ENCODE measurements at regions not wholly inside any gene's neighbourhood (a gene's known extent, or its start where the extent isn't known, plus 50 kb on each side); places are given as distances from the start of the nearest gene placed in this dataset.
A peak's percentile ranks its signal among the peaks of the same experiment; 100 is the strongest.

DNA sequence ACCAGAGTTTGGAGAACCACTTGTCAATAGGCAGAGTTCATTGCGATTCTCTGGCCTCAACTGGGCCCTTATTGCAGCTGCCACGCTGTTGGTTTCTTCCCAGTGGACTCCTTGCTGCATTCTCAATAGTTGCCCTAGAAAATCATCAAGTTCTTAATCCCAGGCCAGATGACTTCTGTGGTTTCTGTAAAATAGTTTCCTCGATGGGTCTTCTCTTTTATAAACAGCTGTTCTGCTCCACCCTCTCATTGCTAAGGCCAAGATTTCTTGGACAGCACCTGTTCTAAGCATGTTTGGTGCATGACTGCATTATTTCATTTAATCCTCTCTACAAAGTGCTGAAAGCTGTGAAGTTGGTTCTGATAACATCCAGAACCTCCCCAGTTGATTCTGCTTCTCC, 131.0 kb downstream of the BCL2L11 start:
- no peak overlapping the region for H3K56ac ChIP-seq (ENCODE audit: insufficient read length, low read depth, low read length)
- H3K23ac ChIP-seq (ENCODE audit: insufficient read length, low read depth, low read length) = no peak overlapping the region
- no peak overlapping the region for H2AK5ac ChIP-seq (ENCODE audit: insufficient read length, low read length)
- no peak overlapping the region for H3K4me3 Mint-ChIP-seq
- H3K4me1 ChIP-seq (ENCODE audit: insufficient read depth, low read length) = no peaks in the 10 kb centered on the region
- no peak overlapping the region for H3K9ac ChIP-seq (ENCODE audit: extremely low read depth, insufficient read length, low read length)
- H3K27me3 Mint-ChIP-seq (ENCODE audit: low read depth) = no peaks in the 10 kb centered on the region
- TF ChIP-seq, protein P1, sequence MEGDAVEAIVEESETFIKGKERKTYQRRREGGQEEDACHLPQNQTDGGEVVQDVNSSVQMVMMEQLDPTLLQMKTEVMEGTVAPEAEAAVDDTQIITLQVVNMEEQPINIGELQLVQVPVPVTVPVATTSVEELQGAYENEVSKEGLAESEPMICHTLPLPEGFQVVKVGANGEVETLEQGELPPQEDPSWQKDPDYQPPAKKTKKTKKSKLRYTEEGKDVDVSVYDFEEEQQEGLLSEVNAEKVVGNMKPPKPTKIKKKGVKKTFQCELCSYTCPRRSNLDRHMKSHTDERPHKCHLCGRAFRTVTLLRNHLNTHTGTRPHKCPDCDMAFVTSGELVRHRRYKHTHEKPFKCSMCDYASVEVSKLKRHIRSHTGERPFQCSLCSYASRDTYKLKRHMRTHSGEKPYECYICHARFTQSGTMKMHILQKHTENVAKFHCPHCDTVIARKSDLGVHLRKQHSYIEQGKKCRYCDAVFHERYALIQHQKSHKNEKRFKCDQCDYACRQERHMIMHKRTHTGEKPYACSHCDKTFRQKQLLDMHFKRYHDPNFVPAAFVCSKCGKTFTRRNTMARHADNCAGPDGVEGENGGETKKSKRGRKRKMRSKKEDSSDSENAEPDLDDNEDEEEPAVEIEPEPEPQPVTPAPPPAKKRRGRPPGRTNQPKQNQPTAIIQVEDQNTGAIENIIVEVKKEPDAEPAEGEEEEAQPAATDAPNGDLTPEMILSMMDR (conservative IDR thresholded peaks at IDR 0.05) = no peak
- H3K14ac ChIP-seq (ENCODE audit: insufficient read depth, low read length) = no peak overlapping the region
- H3K9me3 ChIP-seq (ENCODE audit: control insufficient read depth, low read depth, low read length) = no peaks in the 10 kb centered on the region
- no peak for DNase-seq
- WGBS (ENCODE audit: extremely low coverage, insufficient read length, low lambda C conversion rate) = no CpG with 5 or more reads among the region's 3 CpGs
- no peaks in the 10 kb centered on the region for H3K23me2 ChIP-seq (ENCODE audit: insufficient read length, low read depth, low read length, poor library complexity, severe bottlenecking)
- no peak overlapping the region for H4K5ac ChIP-seq (ENCODE audit: insufficient read length, low read depth, low read length)
- no peak overlapping the region for H2BK5ac ChIP-seq (ENCODE audit: insufficient read length, low read length)
- H2AFZ ChIP-seq (ENCODE audit: low read length) = no peak overlapping the region
- no peaks in the 10 kb centered on the region for H3K27me3 ChIP-seq (ENCODE audit: insufficient read depth, low read length)
- no peak overlapping the region for H2BK20ac ChIP-seq (ENCODE audit: low read depth, low read length, poor library complexity, severe bottlenecking)
- H4K91ac ChIP-seq (ENCODE audit: insufficient read length, low read depth, low read length) = no peak overlapping the region
- H3K9me3 Mint-ChIP-seq = peaks cover 12 to 13% of the 10 kb centered on the region in 2 experiments
- peak overlapping the region; percentile 60 for H4K8ac ChIP-seq (replicated peaks; ENCODE audit: insufficient read length, low read depth, low read length)
- no peak overlapping the region for H3T11ph ChIP-seq (ENCODE audit: low read length)
- no peak overlapping the region for H2BK15ac ChIP-seq (ENCODE audit: low read depth, low read length)
- H3K79me1 ChIP-seq (ENCODE audit: insufficient read depth, low read depth, low read length, poor library complexity, severe bottlenecking) = no peaks in the 10 kb centered on the region
- H3K36me3 Mint-ChIP-seq (ENCODE audit: insufficient read depth in 1 of 3, low read depth in 3 of 3) = peaks cover 6 to 15% (median 8%) of the 10 kb centered on the region in 3 experiments
- no peak overlapping the region for H2BK12ac ChIP-seq (ENCODE audit: insufficient read length, low read depth, low read length)
- H3K18ac ChIP-seq (ENCODE audit: insufficient read length, low read depth, low read length) = no peak overlapping the region
- no peak overlapping the region for H3K4ac ChIP-seq (ENCODE audit: low read depth, low read length)
- H2BK120ac ChIP-seq (ENCODE audit: low read depth, low read length, poor library complexity, severe bottlenecking) = no peak overlapping the region
- H3K27ac ChIP-seq (ENCODE audit: insufficient read length, low read depth, low read length) = no peak overlapping the region
- H3K4me1 Mint-ChIP-seq = no peaks in the 10 kb centered on the region
- H4K20me1 ChIP-seq (ENCODE audit: control insufficient read depth, insufficient read depth, insufficient read length) = no peaks in the 10 kb centered on the region
- H3K4me2 ChIP-seq (ENCODE audit: insufficient read depth, insufficient read length, low read length) = no peak overlapping the region
- no peak overlapping the region for H3K27ac Mint-ChIP-seq
- H3K79me2 ChIP-seq (ENCODE audit: insufficient read depth, low read length) = no peaks in the 10 kb centered on the region

All from H9 (cell line).